ENCODE measurements at regions not wholly inside any gene's neighbourhood (a gene's known extent, or its start where the extent isn't known, plus 50 kb on each side); places are given as distances from the start of the nearest gene placed in this dataset.

DNA sequence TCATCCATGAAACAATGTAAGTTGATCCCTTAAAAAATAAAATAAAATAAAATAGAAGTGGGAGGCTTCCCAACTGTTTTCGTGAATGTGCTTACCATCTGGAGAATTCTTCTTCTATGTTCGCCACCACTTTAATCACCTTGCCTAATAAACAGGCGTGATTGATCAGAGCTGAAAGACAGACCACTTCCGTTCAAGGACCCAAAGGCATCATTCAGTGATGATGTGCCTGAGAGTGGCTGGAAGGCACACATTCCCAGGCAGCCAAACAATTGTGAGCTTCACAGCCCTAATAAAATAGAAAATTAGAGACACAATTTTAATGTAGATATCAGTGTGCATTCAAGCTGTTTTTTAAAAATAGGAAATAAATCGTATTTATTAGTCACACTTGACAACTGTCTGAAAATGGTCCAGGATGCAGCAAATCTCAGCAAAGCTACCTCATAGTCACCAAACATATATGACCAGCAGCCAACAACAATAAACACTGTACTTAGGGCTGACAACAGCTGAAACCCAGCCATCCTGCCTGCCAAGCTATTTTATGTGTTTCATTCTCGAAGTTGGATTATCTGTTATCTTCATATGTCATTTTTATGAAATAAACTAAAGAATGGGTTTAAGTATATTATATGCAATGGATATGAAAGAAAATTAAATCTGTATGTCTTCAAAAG is 163.2 kb upstream of the FAM9B start:
- DNase-seq (ENCODE audit: low spot score): no peak

DNA sequence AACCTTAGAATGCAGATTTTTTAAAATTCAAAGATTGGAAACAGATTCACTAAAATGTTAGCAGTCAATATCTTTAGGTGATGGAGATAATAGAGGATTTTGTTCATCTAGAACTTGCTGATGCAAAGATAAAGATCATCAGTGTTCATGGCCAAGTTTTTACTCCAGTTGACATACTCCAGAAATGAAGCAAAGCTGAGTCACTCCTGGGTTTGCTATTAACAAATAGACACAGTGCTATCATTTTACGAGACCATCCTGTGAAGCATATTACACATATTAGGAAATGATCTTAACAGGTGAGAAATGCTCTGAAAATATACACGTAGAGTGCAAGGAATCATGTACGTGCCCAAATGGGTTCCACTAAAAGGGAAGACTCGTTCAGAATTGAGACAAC is 170.6 kb upstream of the FAM9B start:
- no peak for DNase-seq (ENCODE audit: low spot score)

DNA sequence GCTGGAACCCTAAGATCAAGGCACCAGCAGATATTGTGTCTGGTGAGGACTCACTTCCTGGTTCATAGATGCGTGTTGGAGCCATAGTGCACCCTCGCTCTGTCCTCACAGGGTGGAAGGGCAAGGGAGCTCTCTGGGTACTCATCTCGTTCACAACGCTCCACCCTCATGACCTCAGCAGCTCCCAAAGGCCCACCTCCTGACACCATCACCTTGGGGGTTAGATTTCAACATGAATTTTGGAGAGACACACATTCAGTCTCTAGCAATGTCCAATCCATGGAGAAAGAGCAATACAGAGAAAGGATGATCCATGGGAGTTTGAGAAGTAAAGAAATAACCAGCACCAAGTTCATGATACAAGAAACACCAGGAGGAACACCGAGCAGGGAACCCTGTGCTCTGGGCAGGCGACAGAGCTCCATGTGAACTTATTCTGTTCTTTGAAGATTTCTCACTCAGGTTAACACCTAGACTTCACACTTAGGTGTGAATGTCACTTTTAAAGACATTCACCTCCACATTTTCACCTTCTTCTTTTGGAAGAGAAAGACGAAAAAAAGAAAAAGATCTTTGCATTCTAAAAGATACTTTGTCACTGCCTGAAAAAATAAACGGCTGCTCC is 171.8 kb upstream of the FAM9B start:
- DNase-seq (ENCODE audit: low spot score): no peak

DNA sequence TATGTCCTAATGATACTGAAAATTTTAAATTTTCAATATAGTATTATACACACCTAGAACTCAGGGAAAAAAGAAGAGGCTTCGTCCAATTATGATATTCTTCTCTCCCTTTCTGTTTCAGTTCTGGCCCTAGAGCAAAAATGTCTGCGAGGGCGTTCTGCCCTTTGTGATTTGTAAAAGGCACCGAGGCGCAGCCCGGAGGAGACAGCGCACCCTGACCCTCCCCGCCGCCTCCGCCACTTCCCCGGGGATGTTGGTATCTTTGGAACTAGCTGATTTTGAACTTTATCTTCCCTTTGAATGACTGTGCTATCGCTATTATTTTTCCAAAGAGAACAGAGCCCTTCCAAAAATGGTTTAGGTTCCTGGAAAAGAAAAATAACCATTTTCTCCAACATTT is 173.2 kb upstream of the FAM9B start:
- DNase-seq (ENCODE audit: low spot score): no peak

DNA sequence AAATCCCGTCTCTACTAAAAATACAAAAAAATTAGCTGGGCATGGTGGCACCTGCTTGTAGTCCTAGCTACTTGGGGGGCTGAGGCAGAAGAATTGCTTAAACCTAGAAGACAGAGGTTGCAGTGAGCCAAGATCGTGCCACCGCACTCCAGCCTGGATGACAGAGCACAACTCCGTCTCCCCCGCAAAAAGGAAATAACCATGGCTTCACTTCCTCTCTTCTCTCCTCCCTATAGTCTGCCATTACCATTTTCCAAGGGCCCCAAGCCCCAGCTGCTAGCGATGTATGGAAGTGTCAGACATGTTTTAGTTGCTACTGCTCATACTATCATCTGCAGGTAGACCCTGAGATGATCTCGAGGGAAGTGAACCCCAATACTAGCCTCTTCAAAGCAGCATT is 177.3 kb upstream of the FAM9B start:
- DNase-seq (ENCODE audit: low spot score): no peak

DNA sequence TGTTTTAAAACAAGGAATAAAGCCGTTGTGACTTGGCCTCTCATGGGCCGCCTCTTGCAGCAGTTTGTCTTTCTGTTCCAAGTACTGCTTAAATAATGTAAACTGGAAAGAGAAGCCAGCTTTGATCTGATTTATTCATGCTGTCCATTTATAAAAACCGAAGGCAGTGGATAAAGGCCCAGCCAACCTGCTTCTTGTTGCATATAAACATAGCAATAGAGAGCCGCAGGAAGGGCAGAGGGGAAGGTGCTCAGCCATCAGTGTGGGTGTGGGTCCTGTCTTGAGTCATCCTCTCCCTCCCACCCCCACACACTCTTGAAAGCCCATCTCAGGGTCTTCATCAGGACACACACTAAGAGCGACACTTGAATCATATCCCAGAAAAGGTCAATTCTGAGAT is 187.9 kb upstream of the FAM9B start:
- DNase-seq (ENCODE audit: low spot score): no peak

DNA sequence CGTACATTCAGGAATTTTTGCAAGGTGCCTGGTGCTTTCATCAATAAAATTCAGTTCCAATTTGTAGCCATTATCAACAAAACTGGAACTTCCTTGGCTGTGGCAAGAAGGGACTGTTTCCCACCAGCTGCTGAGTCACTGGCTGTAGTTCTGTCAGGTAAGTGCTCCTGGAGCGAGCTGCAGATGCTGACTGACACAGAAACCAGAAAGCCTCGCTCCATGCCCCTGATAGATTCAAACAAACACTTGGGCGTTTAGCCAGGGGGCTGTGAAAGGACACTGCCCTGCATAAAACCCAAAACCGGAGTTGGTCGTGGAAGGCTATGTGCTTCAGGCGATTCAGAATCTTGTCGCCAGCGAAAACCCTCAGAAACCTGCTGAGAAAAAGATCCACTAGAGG is 188.4 kb upstream of the FAM9B start:
- no peak for DNase-seq (ENCODE audit: low spot score)

DNA sequence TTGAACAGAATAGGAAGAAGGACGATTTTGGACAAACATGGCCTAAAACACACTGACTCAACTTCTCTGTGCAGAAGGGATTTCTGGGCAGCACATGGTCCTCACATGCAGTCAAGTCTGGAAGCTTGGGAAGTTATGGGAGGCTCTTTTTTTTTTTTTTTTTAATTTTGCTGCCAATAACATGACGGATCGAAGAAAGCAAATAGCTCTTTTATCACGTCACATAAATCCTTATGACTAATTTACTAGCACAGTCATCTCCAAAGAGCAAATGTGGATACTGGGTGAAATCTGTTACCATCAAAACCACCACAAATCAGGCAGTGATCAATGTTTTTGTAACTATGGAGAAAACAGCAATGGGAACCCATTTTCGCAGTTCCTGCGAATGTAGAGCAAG is 193.3 kb upstream of the FAM9B start:
- DNase-seq (ENCODE audit: low spot score): no peak

DNA sequence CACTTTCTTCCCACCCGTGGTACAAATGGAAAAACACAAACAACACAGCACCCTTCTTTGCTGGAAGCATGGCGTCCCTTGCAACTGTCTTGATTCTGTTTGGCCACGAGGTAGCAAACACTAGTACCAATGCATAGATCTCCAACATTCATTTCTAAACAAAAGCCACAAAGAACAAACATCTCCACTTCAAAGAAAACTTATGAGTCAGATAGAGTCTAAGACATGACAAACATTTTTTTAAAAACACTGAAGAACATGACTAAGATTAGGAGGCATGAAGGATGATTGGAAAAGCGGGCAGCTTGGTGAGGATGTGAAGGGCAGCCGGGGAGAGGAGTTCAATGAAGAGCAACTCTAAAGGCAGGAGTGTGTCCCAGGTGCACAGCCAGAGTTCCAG is 197.6 kb upstream of the FAM9B start:
- no peak for DNase-seq (ENCODE audit: low spot score)

DNA sequence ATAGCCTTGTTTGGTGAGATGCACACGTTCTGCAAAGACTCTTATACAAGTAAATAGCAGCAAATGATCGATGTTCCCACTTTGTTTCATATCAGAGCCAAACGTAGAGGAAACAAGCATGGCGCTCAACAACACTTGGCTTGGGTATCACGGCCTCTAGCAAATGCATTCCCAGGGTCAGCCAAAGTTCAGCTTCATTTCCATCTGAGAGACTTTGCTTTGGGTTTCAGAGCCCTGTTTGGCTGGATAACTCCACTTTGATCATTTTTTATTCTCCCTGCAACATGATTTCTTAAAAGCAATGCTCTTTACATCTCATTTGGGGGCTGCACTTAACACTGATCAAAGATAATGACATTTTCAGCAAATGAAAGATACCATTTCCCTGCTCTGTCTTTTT is 199.2 kb upstream of the FAM9B start:
- no peak for DNase-seq (ENCODE audit: low spot score)

DNA sequence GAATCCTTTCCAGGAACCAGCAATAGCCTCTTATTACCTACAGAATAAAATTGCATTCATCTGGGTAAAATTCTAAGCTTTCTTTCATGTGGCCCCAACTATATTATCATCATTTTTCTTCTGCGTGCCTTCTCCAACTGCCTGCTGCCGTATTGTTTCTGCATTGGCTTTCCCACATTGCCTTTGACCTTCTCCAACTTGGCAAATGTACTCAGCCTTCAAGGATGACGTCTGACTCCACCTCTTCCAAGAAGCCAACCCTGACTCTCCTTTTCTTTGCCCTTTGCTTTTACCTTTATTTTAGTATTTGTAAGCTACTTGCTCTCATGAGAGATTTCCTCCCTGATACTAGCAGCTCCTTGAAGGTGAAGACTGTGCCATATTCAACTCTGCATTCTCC is 200.4 kb upstream of the FAM9B start:
- DNase-seq (ENCODE audit: low spot score): no peak

DNA sequence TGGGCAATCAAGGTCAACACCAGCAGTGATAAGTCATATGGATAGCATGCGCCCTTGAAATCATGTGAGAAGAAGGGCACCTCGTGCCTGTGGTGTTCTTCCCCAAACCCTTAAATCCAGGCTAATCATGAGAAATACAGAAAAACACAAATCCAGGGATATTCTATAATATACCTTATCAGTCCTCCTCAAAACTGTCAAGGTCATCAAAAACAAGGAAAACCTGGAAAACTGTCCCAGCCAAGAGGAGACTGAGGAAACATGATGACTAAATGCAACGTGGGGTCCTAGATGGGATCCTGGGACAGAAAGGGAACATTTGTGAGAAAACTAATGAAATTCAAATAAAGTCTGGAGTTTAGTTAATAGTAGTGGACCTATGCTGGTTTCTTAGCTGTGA is 201.8 kb upstream of the FAM9B start:
- no peak for DNase-seq (ENCODE audit: low spot score)

DNA sequence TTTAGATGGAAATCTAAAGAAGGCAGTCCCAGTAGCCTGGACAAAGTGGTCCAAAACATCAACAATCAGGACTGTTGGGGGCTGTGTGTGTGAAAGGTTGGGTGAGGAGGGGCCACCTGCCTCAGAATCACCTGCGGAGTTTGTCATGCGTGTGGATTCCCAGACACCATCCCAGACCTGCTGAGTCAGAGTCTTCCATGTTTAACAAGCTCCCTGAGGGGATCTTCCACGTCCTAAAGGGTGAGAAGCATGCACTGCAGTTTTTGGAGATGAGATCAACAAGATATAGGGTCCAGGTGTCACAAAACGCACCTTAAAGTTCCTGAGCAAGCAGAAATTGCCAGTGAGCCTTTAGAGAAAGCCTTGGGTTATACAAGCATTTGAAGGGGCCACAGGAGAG is 207.0 kb upstream of the FAM9B start:
- no peak for DNase-seq (ENCODE audit: low spot score)

DNA sequence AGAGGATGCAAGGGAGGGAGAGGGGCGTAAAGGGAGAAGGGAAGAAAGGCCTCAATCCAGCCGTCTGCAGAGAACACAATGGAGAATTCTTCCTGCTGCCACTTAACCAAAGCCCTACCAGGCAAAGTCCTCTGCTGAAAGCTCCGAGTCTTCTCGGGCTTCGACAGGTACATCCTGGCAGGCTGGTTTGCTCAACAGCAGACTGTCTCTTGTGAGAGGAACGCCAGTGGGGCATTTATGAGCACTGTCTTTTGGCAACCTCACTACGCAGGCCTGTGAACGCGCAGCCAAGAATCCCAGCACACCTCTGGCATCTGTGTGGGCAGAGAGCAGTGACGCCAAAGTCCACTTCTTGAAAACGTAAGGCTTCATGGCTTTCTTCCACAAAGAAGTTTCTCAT is 207.5 kb upstream of the FAM9B start:
- DNase-seq (ENCODE audit: low spot score): no peak

DNA sequence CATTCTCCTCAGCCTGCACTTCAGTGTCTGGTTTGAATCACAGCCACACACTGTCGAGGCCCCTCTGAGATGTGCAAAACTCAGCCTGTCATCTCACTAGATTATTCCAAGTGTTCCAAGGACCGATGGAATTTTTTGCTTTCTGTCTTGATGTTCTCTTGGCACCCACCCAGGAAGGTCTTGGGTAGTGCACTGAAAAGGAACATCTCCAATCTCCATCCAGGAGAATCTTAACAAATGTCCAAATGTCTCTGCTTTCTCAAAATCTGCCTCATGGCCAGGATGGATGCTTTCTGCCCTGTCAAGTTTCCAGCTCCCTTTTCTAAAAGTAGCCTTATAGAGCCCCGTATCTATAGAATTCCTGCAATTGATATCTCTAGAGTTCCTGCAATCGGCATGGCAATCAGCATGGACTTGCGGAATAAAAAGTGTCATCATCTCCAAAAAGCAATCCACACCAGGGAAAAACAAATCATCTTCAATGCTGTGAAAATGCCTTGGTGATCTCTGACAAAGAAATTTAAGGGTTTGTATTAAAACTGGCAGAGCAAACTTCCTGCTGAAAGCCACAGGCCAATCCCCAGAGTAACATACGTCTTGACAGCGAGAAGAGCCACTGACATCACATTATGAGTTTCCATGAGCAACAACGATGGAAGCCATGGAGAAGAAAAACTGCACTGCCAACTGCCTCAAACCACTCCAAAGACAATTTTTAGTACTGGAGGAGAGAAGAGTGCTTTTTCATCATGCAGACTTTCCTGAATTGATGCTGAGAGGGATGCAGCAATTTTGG is 215.3 kb upstream of the FAM9B start:
- DNase-seq (ENCODE audit: low spot score): no peak

DNA sequence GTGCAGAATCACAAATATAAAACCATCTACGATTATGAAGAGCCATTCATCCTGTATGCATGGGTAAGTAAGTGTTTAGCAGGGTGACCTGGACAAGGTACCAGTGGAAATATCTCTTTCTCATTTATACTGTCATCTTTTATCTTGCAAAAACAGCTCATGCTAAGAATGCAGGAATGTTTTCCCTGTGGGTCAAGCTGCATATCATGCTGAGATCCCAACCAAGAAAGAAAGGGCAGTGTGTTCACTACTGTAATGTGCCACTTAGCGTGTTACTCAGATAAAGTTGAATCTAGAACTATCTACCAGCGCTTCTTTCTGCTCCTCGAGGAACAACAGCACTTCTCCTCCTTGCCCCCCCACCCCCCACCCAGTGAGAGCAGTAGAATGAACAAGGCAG is 212.7 kb upstream of the TBL1X start:
- DNase-seq (ENCODE audit: low spot score): no peak

DNA sequence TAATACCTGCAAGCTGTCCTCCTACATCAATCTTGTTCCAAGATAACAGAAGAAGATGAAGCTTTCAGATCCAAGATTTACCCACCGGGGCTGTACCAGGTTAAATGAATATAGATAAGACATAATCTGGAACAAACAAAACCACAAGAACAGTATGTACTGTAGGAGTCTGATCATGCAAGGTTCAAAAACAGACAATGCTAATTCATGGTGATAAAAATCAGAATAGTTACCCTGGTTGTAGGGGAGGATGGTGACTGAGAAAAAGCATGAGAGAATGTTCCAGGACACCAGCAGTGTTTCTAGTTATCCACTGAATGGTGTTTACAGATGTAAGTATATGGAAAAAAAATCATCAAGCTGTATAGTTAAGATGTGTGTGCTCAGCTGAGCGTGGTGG is 211.6 kb upstream of the TBL1X start:
- no peak for DNase-seq (ENCODE audit: low spot score)

DNA sequence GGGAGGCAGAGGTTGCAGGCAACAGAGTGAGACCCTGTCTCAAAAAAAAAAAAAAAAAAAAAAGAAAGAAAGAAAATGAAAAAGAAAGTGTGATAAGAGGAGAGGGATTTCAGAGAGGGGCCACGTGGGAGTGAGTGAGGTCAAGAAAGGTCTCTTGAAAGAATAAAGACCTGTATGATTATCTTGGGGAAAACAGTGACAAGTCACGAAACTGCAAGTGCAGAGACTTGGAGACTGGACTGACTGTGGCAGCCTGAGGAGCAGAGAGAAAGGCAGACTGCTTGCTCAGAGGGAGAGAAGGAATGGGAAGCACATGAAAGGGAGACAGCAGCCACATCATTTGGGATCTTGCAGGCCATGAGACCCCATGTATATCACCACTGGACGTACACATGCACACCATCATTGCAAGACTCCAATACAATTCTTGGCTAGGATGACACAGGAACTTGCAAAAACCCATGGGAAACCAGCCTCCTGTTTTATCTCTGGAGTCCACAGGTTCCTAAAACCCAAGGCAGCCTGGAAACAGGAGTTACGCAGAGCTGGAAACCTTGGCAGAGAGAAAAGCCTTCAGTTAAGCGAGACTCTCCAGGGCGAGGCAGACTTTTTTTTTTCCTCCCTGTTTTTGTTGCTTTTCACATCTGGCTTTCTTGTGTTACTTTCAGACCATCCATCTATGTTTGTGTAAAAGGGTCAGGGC is 207.0 kb upstream of the TBL1X start:
- DNase-seq (ENCODE audit: low spot score): no peak

DNA sequence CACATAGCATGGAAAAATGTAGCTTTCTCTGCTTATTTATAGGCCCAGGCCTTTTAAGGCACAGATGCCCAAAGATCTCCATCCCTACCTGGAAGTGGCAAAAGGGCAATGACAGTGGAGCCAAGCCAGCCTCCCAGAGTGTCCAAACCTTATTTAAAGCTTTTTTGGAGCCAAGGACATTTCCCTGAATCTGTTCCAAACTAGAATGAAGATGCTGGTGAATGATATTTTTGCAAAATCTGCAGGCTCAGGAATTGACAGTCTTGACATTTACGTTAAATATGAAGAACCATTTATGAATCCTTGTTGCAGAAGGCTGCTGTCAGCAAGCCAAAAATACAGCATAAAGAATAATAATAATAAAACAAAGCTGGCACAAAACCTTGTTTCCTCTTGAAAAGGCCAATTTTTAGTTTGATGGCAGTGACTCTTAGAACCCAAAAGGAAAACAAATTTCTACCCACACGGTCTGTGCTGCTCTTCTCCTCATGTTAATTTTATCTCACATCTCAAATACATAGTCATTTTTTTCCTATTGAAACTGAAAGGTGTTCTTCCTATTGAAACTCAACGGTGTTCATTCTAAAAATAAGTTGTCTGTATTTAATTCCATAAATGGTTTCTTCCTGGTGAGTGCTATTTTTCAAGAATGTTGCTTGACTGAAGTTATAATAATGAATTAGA is 206.3 kb upstream of the TBL1X start:
- no peak for DNase-seq (ENCODE audit: low spot score)

DNA sequence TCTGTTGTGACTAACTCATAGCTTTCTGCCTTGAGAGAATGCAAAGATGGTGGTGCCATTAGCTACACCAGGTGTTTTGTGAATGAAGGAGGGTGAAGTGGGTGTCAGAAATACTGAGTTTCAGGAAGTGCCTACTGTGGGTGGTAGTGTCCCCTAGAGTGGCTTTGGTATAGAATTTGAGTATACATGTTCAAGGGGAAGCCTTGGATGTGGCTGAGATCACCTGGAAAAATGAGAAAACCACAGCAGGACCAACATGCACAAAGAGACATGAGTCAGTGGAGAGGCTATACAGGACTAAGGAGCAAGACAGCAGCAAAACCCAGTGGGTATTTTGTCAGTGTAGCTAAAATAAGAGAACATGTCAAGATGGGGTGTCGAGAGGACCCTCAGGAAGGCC is 204.3 kb upstream of the TBL1X start:
- no peak for DNase-seq (ENCODE audit: low spot score)

DNA sequence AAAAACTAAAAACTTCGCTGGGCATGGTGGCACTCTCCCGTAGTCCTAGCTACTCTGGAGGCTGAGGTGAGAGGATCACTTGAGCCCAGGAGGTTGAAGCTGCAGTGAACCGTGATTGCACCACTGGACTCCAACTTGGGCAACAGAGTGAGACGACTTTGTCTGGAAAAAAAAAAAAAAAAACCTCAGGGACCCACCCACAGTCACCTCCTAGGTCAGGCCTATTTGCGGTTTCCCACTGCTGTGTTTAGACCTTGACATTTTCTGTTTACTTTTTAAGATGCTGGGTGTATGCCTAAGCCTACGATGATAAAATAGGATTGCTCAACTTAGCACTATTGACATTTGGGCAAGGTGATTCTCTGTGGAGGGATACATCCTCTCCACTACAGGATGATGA is 197.4 kb upstream of the TBL1X start:
- DNase-seq (ENCODE audit: low spot score): no peak

DNA sequence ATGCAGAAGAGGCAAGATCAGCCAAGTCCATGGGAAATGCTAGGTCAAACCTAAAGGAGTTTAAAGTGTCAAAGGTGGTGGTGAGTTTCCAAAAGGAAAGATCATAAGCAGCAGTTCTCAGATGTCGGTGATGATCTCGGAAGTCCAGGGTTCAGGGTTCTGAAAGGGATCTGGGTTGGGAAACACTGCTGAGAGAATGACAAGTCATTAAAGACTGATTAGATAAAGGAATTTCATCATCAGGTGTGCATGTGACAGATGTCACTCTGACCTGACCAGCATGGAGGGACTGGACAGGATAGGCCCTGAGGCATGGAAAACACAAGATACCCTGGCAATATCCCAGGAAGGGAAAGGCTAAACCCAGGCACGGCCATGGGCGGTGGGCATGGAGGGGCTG is 195.7 kb upstream of the TBL1X start:
- DNase-seq (ENCODE audit: low spot score): no peak

Data from left forelimb (tissue), 1 donor.